LNCAP (cell line): ENCODE measurements at regions not wholly inside any gene's neighbourhood (a gene's known extent, or its start where the extent isn't known, plus 50 kb on each side); places are given as distances from the start of the nearest gene placed in this dataset.

Experiments
- TF ChIP-seq, protein P1 (sequence below): fragments of 450-650 bp; IDR thresholded peaks from 2 replicates; pipeline ENCODE4 v1.5.1; 2017; ENCODE audit warnings: mild to moderate bottlenecking

DNA sequence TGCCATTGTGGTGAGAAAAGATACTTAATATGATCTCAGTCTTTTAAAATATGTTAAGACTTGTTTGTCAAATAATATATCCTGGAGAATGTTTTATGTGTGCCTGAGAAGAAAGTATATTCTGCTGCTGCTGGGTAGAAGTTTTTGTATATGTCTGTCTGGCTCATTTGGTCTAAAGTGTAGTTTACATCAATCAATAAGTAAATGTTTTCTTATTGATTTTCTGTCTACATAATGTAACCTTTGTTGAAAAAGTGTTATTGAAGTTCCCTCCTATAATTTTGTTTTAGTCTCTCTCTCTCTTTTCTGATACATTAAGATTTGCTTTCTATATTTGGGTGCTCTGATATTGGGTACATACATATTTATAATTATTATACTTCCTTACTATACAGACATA lies 201.2 kb downstream of the THBS2 start:
- TF ChIP-seq, protein P1, sequence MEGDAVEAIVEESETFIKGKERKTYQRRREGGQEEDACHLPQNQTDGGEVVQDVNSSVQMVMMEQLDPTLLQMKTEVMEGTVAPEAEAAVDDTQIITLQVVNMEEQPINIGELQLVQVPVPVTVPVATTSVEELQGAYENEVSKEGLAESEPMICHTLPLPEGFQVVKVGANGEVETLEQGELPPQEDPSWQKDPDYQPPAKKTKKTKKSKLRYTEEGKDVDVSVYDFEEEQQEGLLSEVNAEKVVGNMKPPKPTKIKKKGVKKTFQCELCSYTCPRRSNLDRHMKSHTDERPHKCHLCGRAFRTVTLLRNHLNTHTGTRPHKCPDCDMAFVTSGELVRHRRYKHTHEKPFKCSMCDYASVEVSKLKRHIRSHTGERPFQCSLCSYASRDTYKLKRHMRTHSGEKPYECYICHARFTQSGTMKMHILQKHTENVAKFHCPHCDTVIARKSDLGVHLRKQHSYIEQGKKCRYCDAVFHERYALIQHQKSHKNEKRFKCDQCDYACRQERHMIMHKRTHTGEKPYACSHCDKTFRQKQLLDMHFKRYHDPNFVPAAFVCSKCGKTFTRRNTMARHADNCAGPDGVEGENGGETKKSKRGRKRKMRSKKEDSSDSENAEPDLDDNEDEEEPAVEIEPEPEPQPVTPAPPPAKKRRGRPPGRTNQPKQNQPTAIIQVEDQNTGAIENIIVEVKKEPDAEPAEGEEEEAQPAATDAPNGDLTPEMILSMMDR, result no peak

DNA sequence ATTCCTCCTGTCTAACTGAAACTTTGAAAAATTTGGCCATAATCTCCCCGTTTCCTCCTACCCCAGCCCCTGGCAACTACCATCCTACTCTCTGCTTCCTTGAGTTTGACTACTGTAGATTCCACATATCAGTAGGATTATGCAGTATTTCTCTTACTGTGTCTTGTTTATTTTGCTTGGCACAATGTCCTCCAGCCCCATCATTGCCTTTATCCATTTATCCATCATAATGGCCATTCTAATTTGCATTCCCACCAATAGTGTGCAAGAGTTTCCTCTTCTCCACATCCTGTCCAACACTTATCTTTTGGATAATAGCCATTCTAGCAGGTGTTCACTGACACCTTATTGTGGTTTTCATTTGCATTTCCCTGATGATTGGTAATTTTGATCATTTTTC lies 202.3 kb downstream of the THBS2 start:
- TF ChIP-seq, protein P1, result no peak

DNA sequence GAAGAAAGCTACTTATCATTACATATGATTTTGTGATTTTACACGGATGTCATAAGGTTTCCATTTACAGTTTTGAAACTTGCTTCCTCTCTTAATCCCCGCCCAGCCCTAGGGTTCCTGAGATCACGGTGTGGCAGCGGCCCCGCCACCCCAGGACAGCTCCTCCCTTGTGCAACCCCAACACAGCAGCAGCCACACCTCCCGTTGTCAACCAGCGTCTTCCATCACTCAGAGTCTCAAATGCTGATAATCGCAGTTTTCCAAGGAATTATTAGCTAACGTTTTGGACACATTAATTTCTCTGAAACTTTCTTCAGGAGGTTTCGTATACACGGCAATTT lies 204.8 kb downstream of the THBS2 start:
- TF ChIP-seq, protein P1, result no peak

DNA sequence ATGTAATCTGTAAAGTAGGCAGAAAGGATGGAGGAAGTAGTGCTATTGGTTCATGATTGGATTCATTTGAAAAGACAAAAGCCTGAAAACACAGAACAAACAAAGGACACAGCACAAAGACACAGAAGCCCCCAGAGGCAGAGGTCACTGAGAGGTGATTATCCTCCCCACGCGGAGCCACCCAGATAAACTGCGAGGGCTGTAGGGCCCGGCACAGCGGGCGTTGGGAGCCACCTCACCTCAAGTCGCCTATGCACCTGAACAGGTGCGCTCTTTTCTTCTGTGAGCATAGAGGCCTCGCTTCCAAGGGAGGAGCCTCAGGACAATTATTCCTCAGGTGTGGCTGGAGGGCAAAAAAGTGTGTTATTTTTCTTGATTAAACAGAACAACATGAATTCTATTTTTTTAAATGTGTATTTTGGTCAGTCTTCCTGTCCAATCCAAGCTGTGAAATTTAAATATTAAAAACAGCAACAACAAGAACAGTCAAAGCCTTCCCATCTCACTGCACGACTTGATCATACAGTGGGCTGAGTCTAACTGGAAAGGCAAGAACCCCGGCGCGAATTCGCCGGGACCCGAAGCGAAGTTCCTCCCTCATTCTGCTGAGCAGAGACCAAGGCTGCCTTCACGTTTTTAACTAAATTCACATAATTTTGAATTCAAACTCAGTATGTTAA lies 205.3 kb downstream of the THBS2 start:
- TF ChIP-seq, protein P1, result no peak

DNA sequence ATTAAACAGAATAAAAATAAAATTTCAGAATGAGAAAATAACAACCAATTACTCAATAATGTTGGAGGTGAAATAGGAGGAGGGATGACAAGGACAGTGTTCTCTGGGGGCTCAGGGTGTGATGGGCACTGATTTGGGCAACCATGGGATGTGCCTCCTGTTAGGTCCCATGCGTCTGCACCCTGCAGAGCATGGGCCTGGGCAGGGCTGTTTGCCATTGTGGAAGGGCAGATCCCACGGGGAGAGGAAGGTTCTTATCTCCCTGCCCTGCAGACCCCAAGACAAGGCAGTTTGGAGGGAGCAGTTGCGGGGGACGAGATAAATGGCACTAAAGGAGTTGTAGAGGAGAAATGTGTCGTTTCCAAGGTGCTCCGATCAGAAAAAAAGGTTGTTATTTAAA lies 206.3 kb downstream of the THBS2 start:
- TF ChIP-seq, protein P1, result no peak

DNA sequence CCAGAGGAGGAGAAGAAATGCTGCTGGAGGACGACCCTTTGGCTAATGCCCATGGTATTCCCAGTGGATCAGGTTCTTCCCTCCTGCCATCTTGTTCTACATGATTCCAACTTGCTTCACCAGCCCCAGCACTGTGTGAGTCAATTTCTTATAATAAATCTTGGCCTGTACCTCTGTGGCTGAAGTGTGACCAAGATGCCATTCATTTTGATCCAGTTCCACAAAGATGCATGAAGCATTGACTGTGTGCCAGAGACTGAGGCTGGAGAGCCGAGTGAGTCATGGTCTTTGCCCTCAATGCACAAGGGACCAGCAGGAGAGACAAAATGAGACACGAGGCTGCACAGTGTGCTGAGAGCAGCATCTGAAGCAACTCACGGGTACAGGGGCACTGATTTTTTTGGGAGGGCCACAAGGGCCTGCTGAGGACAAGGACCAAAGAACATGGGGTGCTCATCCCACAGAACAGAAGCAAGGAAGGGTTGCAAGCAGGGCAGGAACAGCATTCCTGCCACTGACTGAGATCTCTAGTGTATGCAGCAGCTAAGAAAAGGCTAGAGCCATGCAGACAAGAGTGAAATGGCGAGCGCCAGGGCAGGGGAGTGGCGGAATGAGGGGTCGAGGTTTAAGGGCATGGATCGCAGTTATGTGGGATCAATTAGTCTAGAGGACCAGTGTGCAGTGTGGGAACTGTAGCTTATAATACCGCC lies 207.0 kb downstream of the THBS2 start:
- TF ChIP-seq, protein P1, result no peak

DNA sequence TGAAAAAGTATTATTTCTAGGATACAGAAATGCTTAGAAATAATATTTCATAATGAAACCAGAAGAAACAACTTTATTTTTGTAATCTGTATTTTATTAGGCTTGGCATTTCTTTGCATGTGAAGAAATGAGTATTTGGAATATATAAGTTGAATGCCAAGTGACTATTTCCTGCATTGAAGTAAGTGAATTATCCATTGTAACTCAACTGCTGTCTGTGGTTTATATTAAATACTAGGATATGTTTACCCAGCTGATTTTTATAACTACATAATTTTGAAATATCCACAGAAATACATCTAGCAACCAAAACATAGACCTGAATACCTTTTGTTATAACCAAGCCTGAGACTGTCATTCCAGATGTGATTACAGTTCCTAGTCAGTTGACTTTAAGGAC lies 207.6 kb downstream of the THBS2 start:
- TF ChIP-seq, protein P1, result no peak
